Brain pericyte (primary cell): ENCODE measurements at regions not wholly inside any gene's neighbourhood (a gene's known extent, or its start where the extent isn't known, plus 50 kb on each side); places are given as distances from the start of the nearest gene placed in this dataset.

ENCODE experiments used
- DNase-seq: peaks from one replicate; pipeline ENCODE4 v3.0.0-alpha.2; 2012; ENCODE audit warnings: low read depth, low spot score

DNA sequence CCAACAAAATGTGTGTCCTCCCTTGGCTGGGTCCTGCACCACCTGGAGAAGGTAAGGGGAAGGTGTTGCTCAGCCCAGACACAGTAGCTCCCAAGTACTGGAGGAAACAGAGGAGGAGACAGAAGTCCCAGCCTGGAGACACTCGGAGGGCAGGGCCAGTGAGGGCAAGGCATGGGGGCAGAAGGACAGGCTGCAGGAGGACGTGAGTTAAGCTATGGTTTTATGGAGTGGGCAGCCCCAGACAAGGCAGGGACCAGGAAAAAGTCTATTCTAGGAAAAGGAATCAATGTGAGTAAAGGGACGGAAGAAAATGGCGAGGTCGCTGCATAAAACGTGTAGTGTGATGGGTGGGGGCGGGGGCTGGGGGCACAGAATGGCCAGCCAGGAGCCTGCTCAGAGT lies 210.1 kb upstream of the DIO3 start:
- no peak for DNase-seq

DNA sequence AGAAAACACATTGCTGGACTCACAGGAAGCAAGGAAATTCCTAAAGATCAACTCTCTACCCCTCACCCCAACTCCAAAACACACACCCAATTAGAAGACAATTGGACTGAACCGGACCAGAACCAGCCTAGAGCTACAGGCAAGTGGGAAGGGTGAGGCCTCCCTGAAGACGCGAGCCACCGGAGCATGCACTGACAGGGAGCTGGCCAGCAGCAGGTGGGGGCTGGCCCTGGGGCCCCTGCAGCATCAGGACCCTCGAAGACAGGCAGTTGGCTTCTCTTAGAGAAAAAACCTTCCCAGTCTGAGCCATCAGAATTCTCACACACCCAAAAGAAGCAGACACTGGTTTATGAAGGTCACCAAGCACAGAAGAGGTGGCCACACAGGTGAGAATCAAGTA lies 209.5 kb upstream of the DIO3 start:
- no peak for DNase-seq

DNA sequence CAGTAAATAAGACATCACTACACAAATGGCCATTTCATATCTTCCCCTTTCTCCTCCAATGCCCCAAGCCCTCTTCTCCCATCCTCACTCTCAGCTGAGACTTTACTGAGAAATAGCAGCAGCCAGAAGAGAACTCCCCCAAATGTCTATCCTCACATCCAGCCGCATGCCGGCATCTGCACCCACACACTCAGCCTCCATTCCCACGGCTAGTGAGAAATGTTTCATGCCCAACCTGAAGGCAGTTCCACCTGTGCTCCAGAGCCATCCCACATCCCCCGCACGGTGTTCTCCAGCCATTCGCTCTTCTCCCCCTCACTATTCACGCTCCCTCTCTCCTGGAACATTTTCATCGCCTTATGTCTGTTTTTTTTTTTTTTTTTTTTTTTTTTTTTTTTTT lies 208.7 kb upstream of the DIO3 start:
- no peak for DNase-seq

DNA sequence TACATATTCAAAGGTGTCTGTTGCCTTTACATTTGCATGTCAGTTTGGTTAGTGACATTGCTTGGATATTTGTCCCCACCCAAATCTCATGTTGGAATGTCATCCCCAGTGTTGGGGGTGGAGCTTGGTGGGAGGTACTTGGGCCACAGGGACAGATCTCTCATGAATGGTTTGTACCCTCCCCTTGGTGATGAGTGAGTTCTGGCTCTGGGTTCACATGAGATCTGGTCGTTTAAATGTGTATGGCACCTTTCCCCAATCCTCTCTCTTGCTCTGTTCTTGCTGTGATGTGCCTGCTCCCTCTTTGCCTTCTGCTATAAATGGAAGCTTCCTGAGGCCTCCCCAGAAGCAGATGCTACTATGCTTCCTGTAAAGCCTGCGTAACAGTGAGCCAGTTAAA lies 207.9 kb upstream of the DIO3 start:
- DNase-seq: no peak

DNA sequence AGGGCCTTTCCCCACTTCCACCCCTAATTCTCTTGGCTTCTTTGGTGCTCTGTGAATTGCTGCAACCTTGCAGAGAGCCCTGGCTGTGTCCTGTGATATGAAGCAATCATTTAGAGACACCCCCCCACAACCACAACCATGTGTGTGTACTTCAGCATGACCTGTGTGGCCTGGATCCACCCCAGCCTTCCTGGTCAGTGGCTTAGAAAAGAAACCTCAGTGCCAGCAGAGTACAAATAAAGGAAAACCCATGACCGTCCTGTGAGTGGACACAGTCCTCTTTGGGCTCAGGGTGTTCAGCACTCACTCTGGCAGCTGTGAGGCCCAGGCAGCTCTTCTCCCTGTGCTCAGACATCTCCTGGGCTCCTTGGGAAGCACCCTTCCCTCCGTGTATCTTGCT lies 206.6 kb upstream of the DIO3 start:
- DNase-seq: no peak

DNA sequence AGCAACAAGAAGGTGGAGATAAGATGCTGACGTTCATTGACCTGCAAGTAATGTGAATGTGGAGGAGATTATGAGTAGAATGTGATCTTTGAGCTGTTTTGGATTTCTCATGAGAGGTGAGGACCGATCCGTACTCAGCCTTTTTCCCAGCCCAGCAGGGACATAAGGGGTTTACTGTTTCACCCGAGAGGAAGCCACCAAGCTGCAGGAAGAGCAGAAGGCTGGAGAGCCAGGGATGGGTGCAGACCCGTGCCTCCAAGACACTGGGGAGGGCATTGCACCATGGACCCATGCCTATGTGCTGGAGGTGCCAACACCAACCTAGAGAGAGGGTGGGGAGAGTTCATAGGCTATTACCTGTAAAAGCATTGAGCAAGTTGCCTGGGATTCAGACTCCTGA lies 206.0 kb upstream of the DIO3 start:
- DNase-seq: no peak

DNA sequence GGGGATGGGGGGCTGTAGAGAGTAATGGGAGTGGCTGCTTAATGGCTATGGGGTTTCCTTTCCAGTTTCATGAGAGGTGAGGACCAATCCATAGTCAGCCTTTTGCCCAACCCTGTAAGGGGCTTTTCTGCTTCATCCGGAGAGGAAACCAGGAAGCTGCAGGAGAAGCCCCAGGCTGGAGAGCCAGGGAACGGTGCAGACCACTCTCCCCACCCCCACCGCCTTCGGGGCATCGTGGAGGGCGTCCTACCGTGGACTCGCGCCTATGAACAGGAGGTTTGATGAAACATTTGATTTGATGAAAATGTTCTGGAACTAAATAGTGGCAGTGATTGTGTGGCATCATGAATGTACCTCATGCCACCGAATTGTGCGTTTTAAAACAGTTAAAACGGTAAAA lies 204.3 kb upstream of the DIO3 start:
- DNase-seq: no peak

DNA sequence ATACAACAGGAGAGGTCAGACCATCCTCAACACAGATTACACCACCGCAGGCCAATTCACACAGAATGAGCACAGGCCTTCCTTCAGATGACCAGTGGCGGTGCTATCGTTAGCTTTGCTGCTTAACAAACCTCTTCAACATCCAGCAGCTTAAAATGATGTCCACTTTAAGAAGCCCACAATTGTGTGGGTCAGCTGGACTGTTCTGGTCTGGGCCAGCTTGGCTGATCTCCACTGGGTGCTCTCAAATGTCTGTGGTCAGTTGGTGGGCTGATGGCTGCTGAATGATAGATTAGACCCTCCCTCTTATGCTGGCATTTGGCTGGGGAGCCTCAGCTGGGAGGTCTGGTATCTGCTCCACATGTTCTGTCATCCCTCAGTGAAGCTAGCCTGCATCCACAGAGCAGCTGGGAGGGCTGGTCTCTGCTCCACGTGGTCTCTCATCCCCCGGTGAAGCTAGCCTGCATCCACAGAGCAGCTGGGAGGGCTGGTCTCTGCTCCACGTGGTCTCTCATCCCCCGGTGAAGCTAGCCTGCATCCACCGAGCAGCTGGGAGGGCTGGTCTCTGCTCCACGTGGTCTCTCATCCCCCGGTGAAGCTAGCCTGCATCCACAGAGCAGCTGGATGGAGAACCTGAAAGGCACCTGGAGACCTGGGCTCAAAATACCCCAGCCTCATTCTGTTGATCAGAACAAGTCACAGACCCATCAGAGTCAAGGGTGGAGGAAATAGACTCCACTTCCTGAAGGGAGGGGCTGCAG lies 203.6 kb upstream of the DIO3 start:
- DNase-seq: no peak

DNA sequence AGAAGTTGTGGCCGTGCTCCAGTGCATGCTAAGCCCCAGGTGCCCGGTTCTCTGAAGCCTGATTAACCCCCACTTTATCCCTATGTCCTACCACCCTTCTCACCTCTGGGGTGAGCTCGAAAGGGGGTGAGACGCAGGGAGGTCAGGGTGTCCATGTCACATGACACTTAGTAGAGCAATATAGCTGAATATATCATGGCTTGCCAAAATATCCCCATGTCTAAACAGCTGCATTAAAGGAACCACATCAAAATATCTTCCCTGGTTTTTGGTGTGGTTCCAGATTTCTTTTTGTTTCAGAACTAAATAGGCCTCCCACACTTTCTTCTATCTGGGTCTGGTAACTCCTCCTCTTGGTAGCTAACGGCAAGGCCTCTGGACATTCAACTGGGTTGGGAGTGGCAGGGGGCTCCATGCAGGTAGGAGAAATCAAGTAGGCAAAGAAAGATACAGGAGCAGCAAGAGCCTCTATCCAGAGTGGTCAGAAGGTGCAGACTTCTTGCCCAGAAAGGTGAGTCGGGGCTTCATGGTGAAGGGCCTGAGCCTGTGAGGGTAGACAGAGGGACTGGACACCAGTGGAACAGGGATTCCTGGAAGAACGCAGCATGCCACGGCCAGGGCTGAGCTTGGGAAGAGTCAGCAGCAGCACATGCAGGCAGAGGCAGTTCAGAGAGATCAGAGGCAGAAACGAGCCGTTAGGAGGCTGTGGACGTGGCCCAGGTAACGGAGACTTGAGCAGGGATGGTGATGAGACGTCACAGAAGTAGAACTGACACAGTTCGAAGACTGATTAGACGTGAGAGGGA lies 202.8 kb upstream of the DIO3 start:
- DNase-seq: no peak

DNA sequence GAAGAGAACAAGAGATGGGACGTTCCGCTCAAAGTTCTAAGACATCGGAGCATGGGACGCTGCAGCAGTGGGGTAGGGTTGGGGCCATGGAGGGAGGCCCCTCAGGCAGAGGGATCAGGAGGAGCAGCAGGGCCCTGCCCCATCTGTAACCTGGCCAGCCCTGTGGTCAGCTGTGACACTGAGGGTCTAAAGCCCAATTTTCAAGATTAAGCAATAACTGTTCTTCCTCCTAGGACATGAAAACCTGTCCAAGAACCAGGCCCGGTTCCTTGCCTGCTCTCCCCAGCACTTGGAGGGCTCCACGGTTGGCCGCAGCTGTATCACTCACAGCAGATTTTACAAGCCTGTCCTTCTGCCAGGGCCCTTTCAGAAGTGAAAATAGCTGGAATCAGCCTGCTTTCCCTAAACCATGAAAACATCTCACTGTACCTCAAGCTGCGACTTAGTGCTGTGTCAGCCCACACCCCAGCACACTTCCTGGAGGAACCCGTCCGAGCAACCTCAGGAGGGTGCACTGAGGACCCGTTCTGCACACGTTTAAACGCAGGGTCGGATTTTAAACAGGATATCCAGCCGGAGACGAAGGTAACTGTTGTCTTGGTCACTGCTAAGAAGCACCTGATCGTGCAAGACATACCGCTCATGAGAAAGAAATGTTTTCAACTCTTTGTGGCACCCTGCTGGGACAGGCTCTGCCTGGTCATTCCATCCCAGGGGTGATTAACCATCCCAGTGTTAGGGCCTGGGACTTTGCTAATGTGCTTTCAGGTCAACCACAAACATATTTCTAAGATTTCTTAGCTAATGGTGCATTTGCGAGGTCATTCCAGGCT lies 201.9 kb upstream of the DIO3 start:
- no peak for DNase-seq

DNA sequence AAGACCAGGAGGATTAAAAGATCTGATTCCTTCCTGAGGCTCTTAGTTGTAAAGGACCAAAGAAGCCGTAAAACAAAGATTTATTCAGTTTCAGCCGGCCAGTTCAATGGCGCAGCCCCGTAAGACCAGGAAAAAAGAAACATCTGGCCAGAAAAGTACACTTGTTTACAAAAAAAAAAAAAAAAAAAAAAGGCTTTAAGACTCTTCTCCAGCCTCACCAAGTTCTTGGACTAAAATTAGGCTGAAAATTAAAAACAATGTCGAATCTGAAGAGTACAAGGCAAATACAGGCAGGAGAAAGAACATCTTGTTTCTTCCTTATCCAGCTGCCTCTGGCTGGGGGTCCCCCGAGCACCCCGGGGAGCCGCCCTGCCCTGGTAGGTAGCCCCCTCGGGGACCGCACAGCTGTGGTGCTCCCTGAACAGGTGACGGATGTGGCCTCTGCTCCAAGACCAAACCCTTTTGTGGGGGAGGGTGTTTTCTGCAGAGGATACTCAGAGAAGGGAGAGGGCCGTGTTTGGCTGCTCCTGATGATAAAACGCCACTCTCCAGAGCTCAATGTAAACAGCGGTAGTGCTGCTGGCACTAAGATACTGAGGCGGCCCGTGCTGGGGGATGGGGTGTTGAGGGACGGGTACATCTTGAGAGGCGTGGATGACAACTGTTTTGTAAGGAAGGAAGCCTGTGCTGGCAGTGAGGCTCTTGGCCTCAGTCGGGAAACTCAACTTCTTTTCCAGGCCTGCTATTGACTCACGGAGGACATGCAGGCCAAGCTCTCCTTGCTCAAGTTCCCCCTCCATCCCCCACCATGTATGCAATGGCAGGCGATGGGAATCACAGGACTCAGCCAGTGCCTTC lies 201.0 kb upstream of the DIO3 start:
- no peak for DNase-seq

DNA sequence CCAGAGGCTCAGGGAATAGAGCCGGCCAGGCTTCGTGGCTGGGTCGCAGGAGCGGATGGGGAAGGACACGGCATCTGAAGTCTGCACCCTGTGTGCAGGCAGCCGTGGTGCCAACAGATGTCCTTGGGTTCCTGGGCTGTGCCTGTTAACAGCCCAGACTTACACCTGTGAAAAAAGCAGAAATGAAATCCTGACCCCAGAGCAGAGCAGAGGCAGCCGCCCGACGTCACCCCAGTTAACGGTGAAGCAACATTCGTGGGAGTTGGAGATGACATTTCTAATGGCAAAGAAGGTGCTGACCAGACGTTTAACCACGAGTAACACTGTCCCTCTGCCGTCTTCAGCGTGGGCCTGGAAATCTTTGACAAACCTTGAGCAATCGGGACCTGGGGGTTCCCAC lies 200.3 kb upstream of the DIO3 start:
- DNase-seq: no peak

DNA sequence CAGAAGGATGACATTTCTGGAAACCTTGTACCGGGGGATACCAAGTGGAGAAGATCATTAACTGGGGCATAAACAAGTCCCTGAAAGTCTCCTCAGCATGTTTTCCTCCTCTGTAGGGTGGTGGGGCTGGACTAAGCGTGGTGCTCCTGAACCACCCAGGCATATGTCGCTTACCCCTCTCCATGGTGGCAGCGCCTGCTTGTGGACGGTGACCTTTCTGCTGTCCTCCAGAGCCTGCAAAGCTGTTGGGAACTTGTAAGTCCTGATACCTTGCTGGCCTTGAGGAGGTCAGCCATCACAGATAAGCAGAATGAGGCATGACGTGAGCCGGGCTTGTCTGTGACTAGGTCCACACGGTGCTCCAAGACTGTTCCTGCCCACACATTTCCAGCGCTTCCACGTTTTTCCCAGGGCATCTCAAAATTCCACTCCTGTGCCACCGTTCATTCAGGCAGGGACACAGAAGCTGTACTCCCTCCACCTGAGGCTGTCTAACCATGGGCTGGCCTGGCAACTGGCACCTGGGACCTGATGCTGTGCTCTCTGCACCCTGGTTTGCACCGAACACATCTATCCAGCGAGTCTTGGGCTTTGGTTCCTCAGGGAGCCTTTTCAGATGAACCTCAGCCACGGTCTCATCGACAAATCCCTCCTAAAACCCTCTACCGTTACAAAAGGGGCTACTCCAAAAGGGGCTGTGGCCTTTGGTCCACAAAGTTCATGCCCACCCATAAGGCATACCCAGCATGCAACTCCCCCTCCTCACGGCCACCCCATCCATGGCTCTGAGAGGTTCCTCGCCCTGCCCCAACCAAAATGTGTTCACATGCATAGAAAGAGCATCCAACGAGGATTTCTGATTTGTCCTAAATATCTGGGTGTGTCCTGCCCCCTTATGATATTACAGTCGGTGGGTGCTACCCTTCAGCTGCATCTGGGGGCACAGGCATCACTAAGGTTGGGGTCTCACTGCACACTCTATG lies 199.6 kb upstream of the DIO3 start:
- no peak for DNase-seq

DNA sequence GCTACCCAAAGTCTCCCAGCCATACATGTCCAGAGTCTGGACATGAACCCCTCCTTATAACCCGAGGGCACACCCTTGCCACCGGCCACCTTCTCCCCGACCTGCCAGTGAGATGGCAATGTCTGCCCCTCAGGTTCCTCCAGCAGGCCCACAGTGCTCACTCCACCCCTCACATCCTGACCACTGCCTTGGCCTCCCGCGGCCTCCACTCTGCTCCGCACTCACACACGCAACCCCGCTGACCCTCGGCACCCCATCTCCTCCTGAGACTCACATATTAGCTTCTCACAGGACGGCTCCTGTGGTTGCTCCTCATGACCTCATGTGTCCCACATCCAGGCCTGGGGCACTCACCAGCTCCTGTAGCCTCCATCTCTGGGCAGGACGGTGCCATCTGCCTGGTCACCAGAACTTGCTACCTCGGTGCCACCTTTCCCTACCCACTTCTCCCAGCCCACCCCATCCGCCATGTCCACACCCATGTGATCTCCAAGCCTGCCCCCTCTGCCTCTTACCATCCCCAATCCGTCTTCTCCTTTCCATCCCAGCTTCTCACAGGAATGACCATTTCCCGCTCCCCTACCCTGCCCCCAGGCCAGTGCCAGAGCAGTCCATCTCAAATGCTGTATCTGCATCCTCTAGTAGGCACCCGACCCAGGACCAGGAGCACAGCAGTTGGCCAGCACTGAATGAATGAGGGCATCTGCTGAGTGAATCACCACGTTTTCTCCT lies 198.6 kb upstream of the DIO3 start:
- DNase-seq: no peak

DNA sequence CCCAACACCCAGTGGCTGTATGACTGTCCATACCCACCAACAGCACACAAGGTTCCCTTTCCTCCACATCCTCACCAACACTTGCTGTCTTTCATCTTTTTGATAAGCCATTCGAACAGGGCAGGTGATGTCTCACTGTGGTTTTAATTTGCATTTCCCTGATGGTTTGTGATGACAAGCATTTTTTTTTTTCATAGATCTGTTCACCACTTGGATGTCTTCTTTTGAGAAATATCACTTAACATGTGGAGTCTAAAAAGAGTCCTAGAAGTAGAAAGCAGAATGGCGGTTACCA lies 198.1 kb upstream of the DIO3 start:
- no peak for DNase-seq

DNA sequence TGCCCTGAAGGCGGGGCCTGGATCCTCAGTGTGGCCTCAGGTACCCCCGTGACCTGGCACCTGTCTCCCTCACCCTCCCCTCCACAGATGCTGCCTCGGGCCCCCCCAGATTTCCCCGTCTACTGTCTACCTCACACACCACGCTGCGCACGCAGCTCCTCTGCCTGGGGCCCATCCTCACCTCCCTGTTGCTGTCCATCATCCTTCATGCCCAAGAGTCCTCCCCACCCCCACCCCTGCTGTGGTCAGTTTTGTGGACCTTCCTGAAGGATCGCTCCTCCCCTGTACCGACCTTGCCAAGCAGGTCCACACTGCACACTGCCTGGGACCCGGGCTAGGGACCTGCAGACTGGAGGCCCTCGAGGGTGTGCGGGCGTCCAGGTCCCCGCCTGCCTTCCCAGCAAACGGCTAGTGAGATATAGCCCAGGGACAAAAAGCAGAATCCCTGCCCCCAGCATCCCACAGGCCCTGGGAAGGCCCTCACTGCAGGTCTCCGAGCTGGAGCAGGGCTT lies 197.4 kb upstream of the DIO3 start:
- no peak for DNase-seq

DNA sequence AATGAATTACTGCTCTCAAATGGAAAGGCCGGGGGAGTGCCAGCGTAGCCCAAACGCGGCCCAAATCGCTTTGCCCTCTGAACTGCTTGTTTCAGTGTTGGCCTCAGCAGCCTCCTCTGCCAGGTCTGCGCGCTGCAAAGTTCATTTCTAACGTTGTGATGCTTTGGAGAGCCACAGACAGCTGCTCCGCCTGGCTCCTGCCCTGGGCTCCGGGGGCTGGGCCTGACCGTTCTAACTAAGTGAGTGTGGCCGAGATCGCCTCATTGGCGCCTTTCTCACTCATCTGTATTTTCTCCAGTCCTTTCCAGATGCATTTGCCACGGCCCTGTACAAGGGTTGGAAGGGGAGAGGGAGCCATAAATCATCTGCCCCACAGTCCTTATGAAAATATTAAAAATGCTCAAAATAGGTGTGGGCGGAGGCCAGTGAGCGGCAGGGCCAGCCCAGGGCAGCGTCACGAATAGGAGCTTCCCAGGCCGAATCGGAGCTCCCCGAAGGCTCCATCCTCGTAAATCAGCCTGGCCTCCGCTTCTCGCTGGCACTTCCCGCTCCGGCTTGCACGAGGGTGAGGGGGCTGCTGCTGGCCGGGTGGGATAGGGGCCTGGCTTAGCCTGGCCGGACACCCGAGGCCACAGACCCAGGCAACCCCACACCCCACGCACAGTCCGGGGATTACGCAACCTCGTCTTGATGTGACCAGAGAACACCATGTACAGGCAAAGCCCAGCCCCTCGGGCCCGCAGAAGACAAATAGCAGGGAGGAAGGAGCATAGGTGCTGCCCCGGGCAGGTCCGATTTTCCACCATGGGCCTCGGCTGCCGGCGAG lies 196.6 kb upstream of the DIO3 start:
- DNase-seq: no peak

DNA sequence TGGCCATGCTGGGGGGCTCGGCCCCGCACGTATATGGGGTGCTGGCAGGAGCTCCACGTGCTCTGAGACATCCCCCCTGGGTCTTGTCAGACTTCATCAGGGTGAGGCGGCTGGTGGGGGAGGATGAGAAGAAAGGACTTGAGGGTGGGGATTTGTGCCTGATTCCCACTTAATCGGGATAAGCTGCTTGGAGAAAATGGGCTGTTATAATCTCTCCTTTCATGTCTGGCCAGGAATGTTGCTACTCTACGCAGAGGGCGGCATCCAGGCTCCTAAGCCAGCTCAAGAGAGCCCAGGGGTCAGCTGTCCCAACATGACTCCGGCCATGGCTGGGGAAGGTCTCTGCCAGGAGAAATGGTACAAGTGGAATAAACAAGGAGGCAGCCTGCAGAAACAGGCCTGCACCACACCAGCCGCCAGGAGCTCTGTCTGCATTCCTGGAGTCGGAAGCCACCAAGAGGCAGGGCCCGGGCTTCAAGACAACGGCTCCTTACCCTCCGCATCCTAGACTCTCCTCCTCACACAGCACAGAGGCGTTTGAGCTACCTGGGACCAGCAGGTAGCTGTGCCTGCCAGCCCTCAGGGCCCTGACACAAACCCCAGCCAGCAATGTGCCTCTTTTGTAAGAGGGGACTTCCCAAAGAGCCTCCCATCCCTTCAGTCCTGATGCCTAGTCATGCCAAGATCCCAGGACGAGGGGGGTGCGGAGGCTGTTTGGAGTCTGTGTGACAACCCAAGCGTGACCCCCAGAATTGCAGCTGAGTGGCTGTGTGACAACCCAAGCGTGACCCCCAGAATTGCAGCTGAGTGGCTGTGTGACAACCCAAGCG lies 195.8 kb upstream of the DIO3 start:
- no peak for DNase-seq
